ENCODE measurements at regions not wholly inside any gene's neighbourhood (a gene's known extent, or its start where the extent isn't known, plus 50 kb on each side); places are given as distances from the start of the nearest gene placed in this dataset.

DNA sequence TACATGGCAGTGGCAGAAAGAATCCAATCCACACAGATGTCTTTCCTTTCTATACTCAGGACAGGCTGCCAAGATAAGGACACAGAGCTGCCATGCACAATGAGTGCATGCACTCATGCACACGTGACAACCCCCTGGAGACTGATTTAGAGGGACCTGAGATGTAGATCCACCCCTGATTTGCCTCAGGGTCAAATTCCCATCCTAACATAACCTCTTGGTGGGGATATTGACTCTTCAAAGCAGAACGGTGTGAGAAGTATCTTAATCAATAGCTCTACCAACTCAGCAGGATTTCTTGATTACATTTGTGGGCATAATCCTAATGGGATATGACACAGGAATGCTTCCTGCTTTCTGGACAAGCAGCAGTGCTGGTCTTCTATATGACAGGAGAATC is 125.2 kb upstream of the DSCAM start:
- Histone ChIP-seq H3K9ac (no peak overlapping the region), H3K4me1 (ENCODE audit: control insufficient read depth in 1 of 2, insufficient read depth in 2 of 2, low read depth in 1 of 2, low read length in 1 of 2) (no peaks in the 10 kb centered on the region; a peak in 1 of 4 replicates), H3K4me2 (no peak overlapping the region), H4K20me1 (ENCODE audit: insufficient read depth) (no peaks in the 10 kb centered on the region), H3K27me3 (ENCODE audit: insufficient read depth) (no peaks in the 10 kb centered on the region), H3K9me2 (no peaks in the 10 kb centered on the region), H3K9me3 (no peaks in the 10 kb centered on the region), H2AFZ (ENCODE audit: low read depth) (no peak overlapping the region), H3K27ac (ENCODE audit: low read depth in 2 of 2, low read length in 1 of 2) (no peak overlapping the region), H3K36me3 (replicated peaks in 1 of 2; ENCODE audit: control insufficient read depth in 1 of 2, insufficient read depth in 2 of 2, low read length in 1 of 2) (no peaks in the 10 kb centered on the region), H3K4me3 (ENCODE audit: low read depth in 2 of 2, low read length in 1 of 2) (no peak overlapping the region), H3K79me2 (ENCODE audit: insufficient read depth) (no peaks in the 10 kb centered on the region), H3F3A (replicated peaks; ENCODE audit: insufficient read depth) (no peaks in the 10 kb centered on the region)
- no peak for DNase-seq
- TF ChIP-seq NRF1 (IDR thresholded peaks at IDR 0.05; ENCODE audit: low read depth, low read length) (no peak), SMC3 (IDR thresholded peaks at IDR 0.05; ENCODE audit: low read depth, low read length) (no peak), EZH2phosphoT487 (IDR thresholded peaks at IDR 0.05; ENCODE audit: borderline replicate concordance, low read depth) (no peak), TAF1 (IDR thresholded peaks at IDR 0.05; ENCODE audit: borderline replicate concordance, low read depth, low read length) (no peak), JUND (IDR thresholded peaks at IDR 0.05) (no peak), RCOR1 (IDR thresholded peaks at IDR 0.05; ENCODE audit: low read length) (no peak), GATA2 (CRISPR knock-in tag; IDR thresholded peaks at IDR 0.05) (no peak), NFIC (IDR thresholded peaks at IDR 0.05; ENCODE audit: borderline replicate concordance) (no peak), MEF2A (IDR thresholded peaks at IDR 0.05; ENCODE audit: borderline replicate concordance, low read depth) (no peak), EP300 (IDR thresholded peaks at IDR 0.05; ENCODE audit: borderline replicate concordance in 1 of 2, low read depth in 1 of 2, low read length in 1 of 2) (no peak), YY1 (IDR thresholded peaks at IDR 0.05; ENCODE audit: low read depth) (no peak), FOXJ3 (CRISPR knock-in tag; IDR thresholded peaks at IDR 0.05) (no peak), SIN3A (IDR thresholded peaks at IDR 0.05; ENCODE audit: borderline replicate concordance, low read depth, low read length) (no peak)
- TF ChIP-seq, protein P1, sequence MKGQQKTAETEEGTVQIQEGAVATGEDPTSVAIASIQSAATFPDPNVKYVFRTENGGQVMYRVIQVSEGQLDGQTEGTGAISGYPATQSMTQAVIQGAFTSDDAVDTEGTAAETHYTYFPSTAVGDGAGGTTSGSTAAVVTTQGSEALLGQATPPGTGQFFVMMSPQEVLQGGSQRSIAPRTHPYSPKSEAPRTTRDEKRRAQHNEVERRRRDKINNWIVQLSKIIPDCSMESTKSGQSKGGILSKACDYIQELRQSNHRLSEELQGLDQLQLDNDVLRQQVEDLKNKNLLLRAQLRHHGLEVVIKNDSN (IDR thresholded peaks at IDR 0.05; ENCODE audit: borderline replicate concordance, low read depth) = no peak
- TF ChIP-seq, protein P2, sequence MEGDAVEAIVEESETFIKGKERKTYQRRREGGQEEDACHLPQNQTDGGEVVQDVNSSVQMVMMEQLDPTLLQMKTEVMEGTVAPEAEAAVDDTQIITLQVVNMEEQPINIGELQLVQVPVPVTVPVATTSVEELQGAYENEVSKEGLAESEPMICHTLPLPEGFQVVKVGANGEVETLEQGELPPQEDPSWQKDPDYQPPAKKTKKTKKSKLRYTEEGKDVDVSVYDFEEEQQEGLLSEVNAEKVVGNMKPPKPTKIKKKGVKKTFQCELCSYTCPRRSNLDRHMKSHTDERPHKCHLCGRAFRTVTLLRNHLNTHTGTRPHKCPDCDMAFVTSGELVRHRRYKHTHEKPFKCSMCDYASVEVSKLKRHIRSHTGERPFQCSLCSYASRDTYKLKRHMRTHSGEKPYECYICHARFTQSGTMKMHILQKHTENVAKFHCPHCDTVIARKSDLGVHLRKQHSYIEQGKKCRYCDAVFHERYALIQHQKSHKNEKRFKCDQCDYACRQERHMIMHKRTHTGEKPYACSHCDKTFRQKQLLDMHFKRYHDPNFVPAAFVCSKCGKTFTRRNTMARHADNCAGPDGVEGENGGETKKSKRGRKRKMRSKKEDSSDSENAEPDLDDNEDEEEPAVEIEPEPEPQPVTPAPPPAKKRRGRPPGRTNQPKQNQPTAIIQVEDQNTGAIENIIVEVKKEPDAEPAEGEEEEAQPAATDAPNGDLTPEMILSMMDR (IDR thresholded peaks at IDR 0.05) = no peak
- TF ChIP-seq, protein P3, sequence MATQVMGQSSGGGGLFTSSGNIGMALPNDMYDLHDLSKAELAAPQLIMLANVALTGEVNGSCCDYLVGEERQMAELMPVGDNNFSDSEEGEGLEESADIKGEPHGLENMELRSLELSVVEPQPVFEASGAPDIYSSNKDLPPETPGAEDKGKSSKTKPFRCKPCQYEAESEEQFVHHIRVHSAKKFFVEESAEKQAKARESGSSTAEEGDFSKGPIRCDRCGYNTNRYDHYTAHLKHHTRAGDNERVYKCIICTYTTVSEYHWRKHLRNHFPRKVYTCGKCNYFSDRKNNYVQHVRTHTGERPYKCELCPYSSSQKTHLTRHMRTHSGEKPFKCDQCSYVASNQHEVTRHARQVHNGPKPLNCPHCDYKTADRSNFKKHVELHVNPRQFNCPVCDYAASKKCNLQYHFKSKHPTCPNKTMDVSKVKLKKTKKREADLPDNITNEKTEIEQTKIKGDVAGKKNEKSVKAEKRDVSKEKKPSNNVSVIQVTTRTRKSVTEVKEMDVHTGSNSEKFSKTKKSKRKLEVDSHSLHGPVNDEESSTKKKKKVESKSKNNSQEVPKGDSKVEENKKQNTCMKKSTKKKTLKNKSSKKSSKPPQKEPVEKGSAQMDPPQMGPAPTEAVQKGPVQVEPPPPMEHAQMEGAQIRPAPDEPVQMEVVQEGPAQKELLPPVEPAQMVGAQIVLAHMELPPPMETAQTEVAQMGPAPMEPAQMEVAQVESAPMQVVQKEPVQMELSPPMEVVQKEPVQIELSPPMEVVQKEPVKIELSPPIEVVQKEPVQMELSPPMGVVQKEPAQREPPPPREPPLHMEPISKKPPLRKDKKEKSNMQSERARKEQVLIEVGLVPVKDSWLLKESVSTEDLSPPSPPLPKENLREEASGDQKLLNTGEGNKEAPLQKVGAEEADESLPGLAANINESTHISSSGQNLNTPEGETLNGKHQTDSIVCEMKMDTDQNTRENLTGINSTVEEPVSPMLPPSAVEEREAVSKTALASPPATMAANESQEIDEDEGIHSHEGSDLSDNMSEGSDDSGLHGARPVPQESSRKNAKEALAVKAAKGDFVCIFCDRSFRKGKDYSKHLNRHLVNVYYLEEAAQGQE (IDR thresholded peaks at IDR 0.05; ENCODE audit: low read depth, low read length) = no peak
- TF ChIP-seq, protein P4, sequence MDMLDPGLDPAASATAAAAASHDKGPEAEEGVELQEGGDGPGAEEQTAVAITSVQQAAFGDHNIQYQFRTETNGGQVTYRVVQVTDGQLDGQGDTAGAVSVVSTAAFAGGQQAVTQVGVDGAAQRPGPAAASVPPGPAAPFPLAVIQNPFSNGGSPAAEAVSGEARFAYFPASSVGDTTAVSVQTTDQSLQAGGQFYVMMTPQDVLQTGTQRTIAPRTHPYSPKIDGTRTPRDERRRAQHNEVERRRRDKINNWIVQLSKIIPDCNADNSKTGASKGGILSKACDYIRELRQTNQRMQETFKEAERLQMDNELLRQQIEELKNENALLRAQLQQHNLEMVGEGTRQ (IDR thresholded peaks at IDR 0.05; ENCODE audit: borderline replicate concordance, low read depth, low read length) = no peak
- ChIA-PET CTCF (no interaction called here), POLR2A (no interaction called here)
- 7% methylated on average over 2 of the region's 2 CpGs for WGBS (ENCODE audit: low lambda C conversion rate)

Data from SK-N-SH (cell line).